Fibroblast of villous mesenchyme (primary cell): ENCODE measurements at regions not wholly inside any gene's neighbourhood (a gene's known extent, or its start where the extent isn't known, plus 50 kb on each side); places are given as distances from the start of the nearest gene placed in this dataset.

Experiments used
- DNase-seq: peaks from one replicate; pipeline ENCODE4 v3.0.0-alpha.2; 2010; ENCODE audit warnings: low read depth
- H3K4me3 ChIP-seq: 2 replicates; pipeline ENCODE4 v1.5.1; 2011; ENCODE audit warnings: low read depth, mild to moderate bottlenecking, low read length
- TF ChIP-seq, protein P1 (sequence below): IDR thresholded peaks from 2 replicates; pipeline ENCODE4 v1.5.1; 2012; ENCODE audit warnings: low read depth, mild to moderate bottlenecking, low read length; ENCODE audit not compliant: insufficient read depth

DNA sequence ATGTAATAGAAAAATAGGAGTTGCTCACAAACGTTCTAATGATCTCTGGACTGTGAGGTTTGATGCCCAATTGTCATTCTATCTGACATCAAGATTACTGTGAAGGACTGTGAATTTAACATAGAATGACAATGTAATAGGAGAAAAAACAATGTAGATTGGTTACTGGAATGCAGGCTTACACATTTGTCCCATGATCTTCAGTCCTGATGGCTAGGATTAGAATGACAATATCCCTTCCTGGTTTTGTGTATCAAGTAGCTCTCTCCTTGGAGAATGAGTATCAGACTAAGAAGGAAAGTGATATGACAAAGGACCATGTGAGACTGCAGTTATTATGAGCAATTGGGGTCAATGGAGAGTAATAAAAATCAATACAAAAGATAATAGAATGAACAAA lies 862.2 kb upstream of the C9orf72 start:
- no peak for DNase-seq
- TF ChIP-seq, protein P1, sequence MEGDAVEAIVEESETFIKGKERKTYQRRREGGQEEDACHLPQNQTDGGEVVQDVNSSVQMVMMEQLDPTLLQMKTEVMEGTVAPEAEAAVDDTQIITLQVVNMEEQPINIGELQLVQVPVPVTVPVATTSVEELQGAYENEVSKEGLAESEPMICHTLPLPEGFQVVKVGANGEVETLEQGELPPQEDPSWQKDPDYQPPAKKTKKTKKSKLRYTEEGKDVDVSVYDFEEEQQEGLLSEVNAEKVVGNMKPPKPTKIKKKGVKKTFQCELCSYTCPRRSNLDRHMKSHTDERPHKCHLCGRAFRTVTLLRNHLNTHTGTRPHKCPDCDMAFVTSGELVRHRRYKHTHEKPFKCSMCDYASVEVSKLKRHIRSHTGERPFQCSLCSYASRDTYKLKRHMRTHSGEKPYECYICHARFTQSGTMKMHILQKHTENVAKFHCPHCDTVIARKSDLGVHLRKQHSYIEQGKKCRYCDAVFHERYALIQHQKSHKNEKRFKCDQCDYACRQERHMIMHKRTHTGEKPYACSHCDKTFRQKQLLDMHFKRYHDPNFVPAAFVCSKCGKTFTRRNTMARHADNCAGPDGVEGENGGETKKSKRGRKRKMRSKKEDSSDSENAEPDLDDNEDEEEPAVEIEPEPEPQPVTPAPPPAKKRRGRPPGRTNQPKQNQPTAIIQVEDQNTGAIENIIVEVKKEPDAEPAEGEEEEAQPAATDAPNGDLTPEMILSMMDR = no peak
- no peak overlapping the region for H3K4me3 ChIP-seq

GRCh38 chr9:28439688-28440087 lies 866.4 kb upstream of the C9orf72 start:
- TF ChIP-seq, protein P1 = no peak
- H3K4me3 ChIP-seq = no peak overlapping the region
- no peak for DNase-seq

DNA sequence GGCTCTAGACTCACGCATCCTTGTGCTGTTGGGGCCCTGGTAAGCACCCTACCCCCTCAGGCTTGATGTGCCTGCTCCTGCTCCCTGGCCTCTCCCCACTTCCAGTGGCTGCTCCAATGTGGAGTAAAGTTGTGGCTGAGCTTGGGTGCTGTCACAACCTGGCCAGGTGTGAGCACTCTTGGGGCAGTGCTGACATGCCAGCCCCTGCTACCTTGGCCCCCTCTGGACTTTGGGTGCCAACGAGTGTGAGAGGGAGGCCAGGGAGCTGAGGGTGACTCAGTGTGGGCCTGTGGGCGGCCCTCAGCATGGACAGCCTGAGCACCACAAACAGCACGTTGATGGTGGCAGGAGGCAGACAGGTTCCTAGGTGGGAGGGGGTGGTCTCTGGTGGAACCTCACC lies 870.2 kb upstream of the C9orf72 start:
- H3K4me3 ChIP-seq = no peak overlapping the region
- DNase-seq = no peak
- TF ChIP-seq, protein P1 = no peak

DNA sequence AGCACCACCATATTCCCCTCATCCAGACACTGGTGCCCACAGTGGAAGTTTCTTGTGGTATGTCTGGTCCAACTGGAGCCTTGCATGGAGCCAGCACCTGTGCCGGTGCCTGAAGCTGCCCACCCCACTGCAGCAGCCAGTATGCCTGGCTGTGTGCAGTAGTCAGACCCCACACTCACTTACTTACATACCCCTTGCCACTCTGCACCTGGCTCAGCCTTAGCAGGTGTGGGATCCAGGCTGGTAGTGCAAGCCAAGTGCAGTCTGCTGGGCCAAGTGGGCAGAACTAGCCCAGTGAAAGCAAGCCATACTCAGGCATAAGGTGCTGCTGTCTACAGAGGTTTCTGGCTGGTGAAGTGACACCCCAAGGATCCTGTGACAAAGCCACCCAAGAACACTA lies 871.4 kb upstream of the C9orf72 start:
- no peak for DNase-seq
- TF ChIP-seq, protein P1 = no peak
- H3K4me3 ChIP-seq = no peak overlapping the region

GRCh38 chr9:28445211-28445610 lies 871.9 kb upstream of the C9orf72 start:
- TF ChIP-seq, protein P1 = no peak
- DNase-seq = no peak

DNA sequence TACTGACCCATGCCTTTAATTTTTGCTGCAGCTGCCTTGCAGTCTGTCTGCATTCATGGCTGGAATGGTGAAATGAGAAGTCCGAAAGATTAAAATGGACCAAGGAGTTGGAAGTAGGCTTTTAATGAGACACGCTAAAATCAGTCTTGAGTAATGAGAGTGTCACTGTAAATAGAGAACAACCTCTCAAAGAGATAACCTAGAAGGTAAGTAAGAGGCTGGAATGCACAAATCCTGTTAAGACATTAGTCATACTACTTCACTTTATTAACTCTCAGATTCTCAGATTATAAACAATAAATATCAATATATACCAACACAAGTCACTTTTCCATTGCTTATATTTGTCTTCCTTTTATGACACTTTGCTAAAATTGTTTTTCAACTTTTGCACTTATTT lies 880.6 kb upstream of the C9orf72 start:
- no peak for DNase-seq
- H3K4me3 ChIP-seq = no peak overlapping the region
- TF ChIP-seq, protein P1 = no peak

More at GRCh38 chr9:28445211-28445610, 871.9 kb upstream of the C9orf72 start:
- no peak overlapping the region for H3K4me3 ChIP-seq

DNA sequence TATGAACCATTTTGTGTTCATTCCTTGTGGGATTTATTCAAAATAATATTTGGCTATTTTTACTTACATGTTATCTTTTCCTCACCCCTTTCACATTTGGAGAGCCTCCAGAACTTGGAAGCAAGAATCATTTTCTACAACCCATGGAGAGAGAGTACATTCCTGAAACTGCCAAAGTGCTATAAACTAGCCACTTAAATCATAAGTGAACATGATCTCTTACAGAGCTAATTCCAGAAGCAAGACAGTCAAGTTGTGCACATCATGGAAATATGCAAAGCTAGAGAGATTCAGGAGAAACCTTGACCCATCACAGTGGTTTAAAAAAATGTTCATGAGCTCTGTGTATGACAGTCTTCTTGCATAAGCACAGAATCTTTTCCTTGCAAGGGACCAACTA lies 883.6 kb upstream of the C9orf72 start:
- TF ChIP-seq, protein P1 = no peak
- no peak overlapping the region for H3K4me3 ChIP-seq
- peak; percentile 3 for DNase-seq
